ENCODE measurements at regions not wholly inside any gene's neighbourhood (a gene's known extent, or its start where the extent isn't known, plus 50 kb on each side); places are given as distances from the start of the nearest gene placed in this dataset.

- Histone ChIP-seq H3K36me3 (no peaks in the 10 kb centered on the region), H3K27me3 (no peaks in the 10 kb centered on the region), H3K27ac (no peak overlapping the region), H3K4me1 (no peaks in the 10 kb centered on the region), H3K9me3 (no peaks in the 10 kb centered on the region), H3K4me3 (no peak overlapping the region)
- DNase-seq (ENCODE audit: low spot score in 2 of 2), result no peak
- TF ChIP-seq CTCF (IDR thresholded peaks at IDR 0.05), result no peak
- WGBS, 2 donors, result 59 to 62% methylated on average over 3 of the region's 3 CpGs
Observed at GRCh38 chr7:108985037-108985436, 415.4 kb downstream of the DNAJB9 start.

- 89 to 94% methylated on average over 2 of the region's 2 CpGs for WGBS, 2 donors
- Histone ChIP-seq H3K9me3 (no peaks in the 10 kb centered on the region), H3K36me3 (no peaks in the 10 kb centered on the region), H3K4me3 (no peak overlapping the region), H3K27me3 (no peaks in the 10 kb centered on the region), H3K27ac (no peak overlapping the region), H3K4me1 (no peaks in the 10 kb centered on the region)
- no peak for DNase-seq (ENCODE audit: low spot score in 2 of 2)
- TF ChIP-seq CTCF (IDR thresholded peaks at IDR 0.05) (no peak), POLR2A (IDR thresholded peaks at IDR 0.05) (no peak), EP300 (IDR thresholded peaks at IDR 0.05) (no peak)
Observed at GRCh38 chr7:108989319-108989718, 419.6 kb downstream of the DNAJB9 start.

GRCh38 chr7:108997480-108997879, 427.8 kb downstream of the DNAJB9 start:
- H3K9me3 ChIP-seq, result no peaks in the 10 kb centered on the region
- no peak for DNase-seq (ENCODE audit: low spot score in 2 of 2)
- no peak overlapping the region for H3K4me3 ChIP-seq
- H3K4me1 ChIP-seq, result no peaks in the 10 kb centered on the region
- no peaks in the 10 kb centered on the region for H3K27me3 ChIP-seq
- no peak for TF ChIP-seq POLR2A (IDR thresholded peaks at IDR 0.05)
- TF ChIP-seq EP300 (IDR thresholded peaks at IDR 0.05), result no peak
- TF ChIP-seq CTCF (IDR thresholded peaks at IDR 0.05), result no peak
- no peaks in the 10 kb centered on the region for H3K36me3 ChIP-seq
- H3K27ac ChIP-seq, result no peak overlapping the region
- 83 to 88% methylated on average over 6 of the region's 6 CpGs for WGBS, 2 donors

DNA sequence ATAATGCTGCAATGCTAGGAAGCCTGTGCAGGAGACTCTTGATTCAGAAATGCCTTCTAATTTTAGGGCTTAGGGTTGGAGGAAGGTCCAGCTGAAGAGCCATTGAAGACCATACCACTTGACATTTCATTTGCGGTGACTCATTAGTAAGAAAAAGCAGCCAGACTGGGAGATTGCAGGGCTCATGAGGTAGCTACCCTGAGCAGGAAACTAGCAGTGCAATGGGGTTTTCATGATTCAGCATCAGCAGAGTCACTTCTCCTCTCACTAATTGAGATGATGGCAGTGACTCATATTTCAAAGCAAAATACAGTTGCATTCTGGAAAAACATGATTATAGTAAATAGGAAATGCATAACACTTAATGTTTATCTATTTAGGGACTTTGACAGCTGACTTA, 434.1 kb downstream of the DNAJB9 start:
- 71 to 88% methylated on average over 1 of the region's 1 CpG for WGBS, 2 donors
- no peaks in the 10 kb centered on the region for H3K36me3 ChIP-seq
- H3K27me3 ChIP-seq, result no peaks in the 10 kb centered on the region
- no peaks in the 10 kb centered on the region for H3K9me3 ChIP-seq
- no peaks in the 10 kb centered on the region for H3K4me1 ChIP-seq
- no peak for DNase-seq (ENCODE audit: low spot score in 2 of 2)
- no peak overlapping the region for H3K27ac ChIP-seq
- no peak overlapping the region for H3K4me3 ChIP-seq
- TF ChIP-seq CTCF (IDR thresholded peaks at IDR 0.05) (no peak), POLR2A (IDR thresholded peaks at IDR 0.05) (no peak), EP300 (IDR thresholded peaks at IDR 0.05) (no peak)

DNA sequence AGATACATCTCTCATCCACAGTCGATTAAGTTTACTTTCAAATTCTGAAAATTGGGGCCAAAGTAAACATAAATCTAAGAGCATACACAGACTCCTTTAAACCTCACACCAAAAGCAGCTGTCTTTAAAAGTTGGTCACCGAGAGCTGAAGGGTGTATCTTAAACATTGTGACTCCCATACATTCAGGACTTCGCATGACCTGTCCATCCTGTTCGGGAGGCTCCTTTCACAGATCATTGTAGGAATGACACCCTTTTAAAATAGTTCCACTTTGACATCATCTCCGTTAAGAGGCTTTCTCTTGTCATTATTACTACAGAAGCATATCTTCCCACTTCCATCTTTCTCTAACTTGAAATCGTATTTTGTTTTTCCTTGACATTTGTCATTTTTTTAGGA, 440.0 kb downstream of the DNAJB9 start:
- 67 to 68% methylated on average over 6 of the region's 6 CpGs for WGBS, 2 donors
- TF ChIP-seq EP300 (IDR thresholded peaks at IDR 0.05) (no peak), POLR2A (IDR thresholded peaks at IDR 0.05) (no peak), CTCF (IDR thresholded peaks at IDR 0.05) (no peak)

More for the DNA sequence above, 440.0 kb downstream of the DNAJB9 start:
- Histone ChIP-seq H3K36me3 (no peaks in the 10 kb centered on the region), H3K4me3 (no peak overlapping the region), H3K9me3 (no peaks in the 10 kb centered on the region), H3K27me3 (no peaks in the 10 kb centered on the region), H3K4me1 (no peaks in the 10 kb centered on the region), H3K27ac (no peak overlapping the region)
- DNase-seq (ENCODE audit: low spot score in 2 of 2), result no peak
